ENCODE measurements at regions not wholly inside any gene's neighbourhood (a gene's known extent, or its start where the extent isn't known, plus 50 kb on each side); places are given as distances from the start of the nearest gene placed in this dataset.
A peak's percentile ranks its signal among the peaks of the same experiment; 100 is the strongest.

- TF ChIP-seq TFE3 (CRISPR knock-in tag; IDR thresholded peaks at IDR 0.05) (no peak), CBX2 (IDR thresholded peaks at IDR 0.05; ENCODE audit: insufficient read depth, low read length, poor library complexity, severe bottlenecking) (no peak), ATF7 (IDR thresholded peaks at IDR 0.05) (no peak), TAF9B (IDR thresholded peaks at IDR 0.05; ENCODE audit: partially characterized antibody) (no peak), ZNF12 (CRISPR knock-in tag; IDR thresholded peaks at IDR 0.05) (no peak), NBN (IDR thresholded peaks at IDR 0.05; ENCODE audit: low read depth) (no peak)
Observed at GRCh38 chr17:77451245-77451893, 310.6 kb downstream of the SEC14L1 start (continued).

DNA sequence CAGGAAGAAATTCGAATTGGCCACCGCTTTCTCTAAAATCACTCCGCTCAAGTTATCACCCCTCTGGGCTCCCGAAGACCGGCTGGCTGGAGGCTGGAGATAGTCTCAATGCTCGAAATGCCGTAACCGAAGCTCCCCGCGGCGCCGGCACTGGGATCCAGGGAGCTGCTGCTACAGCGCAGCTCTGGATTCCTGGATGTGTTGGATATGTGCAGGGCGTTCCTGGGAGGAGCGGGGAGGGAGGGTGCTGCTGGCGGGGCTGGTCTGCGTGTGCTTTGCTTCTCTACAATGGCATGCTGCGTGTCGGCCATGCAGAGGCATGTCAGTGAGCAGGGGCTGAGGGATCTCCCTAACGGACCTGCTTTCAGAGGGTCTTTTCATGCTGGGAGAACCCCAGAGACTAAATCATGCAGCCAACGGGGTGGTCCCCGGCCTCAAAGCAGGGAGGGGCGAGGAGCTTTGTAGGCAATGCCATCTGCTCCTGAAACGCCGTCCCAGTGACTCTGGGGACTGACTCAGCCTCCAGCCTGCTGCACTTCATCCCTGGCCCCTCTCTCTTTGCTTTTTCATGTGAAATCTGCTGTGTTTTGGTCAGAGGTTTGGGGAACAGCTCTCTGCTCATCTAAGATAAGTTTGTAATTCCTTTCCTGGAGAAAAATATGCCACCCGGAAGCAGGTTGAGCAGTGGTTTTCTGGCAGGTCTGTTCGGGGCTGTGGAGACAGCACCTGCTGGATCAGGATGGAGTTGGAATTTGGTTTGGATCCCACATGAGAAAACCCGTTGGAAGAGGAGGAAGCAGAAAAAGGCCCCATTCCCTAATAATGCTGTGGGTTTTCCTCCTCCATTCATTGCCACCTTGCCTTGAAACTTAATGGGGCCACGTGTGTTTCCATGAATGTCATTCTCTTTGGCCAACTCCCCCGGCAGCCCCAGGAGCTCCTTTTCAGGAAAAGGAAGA lies 311.4 kb downstream of the SEC14L1 start:
- ChIA-PET POLR2A (interaction anchor here (1.0 to 3.0 kb wide), 3 partner anchors 12 to 284 kb away, joined by 3 to 11 read pairs (median 5); no protein-coding TSS in a partner anchor), CTCF (ENCODE audit: low intra/inter-chr PET ratio) (no interaction called here)
- in situ Hi-C loops (cut with MboI) (no loop called here), intact Hi-C loops (cut with micrococcal nuclease) (no loop called here)
- Histone ChIP-seq H3K27me3 (ENCODE audit: control insufficient read depth in 2 of 2, insufficient read depth in 2 of 2, low read length in 2 of 2) (no peaks in the 10 kb centered on the region), H3K4me1 (replicated peaks in 1 of 2; ENCODE audit: control insufficient read depth in 2 of 2, insufficient read depth in 2 of 2, low read length in 2 of 2) (peaks cover 54 to 76% of the 10 kb centered on the region in 2 experiments), H3K4me3 (peak overlapping the region; percentile 41), H2AFZ (ENCODE audit: low read depth, low read length) (peak overlapping the region; percentile 59; the same call in 1 of the 2 replicates), H3K9me1 (ENCODE audit: control insufficient read depth, insufficient read depth, low read length) (no peaks in the 10 kb centered on the region), H3K36me3 (ENCODE audit: control insufficient read depth, insufficient read depth, low read length) (peaks cover 5% of the 10 kb centered on the region; the same call in 2 of the 3 replicates), H3K27ac (ENCODE audit: extremely low read depth, low read depth, low read length) (peak overlapping the region; percentile 71), H4K20me1 (replicated peaks; ENCODE audit: control insufficient read depth, insufficient read depth, low read length) (peaks cover 8% of the 10 kb centered on the region; the same call in 1 of the 2 replicates), H3K4me2 (ENCODE audit: insufficient read depth, low read length) (peak overlapping the region; percentile 78), H3K9ac (ENCODE audit: insufficient read depth in 1 of 2, low read depth in 2 of 2, low read length in 2 of 2) (peak overlapping the region; percentile 57 to 92), H3K9me3 (replicated peaks; ENCODE audit: control insufficient read depth, insufficient read depth, low read depth, low read length) (no peaks in the 10 kb centered on the region), H3K79me2 (ENCODE audit: control insufficient read depth, insufficient read depth, low read length) (peaks cover 85% of the 10 kb centered on the region)
- DNase-seq (ENCODE audit: extremely low read depth in 1 of 4, low spot score in 3 of 4) (peak in 2 of 4 experiments; percentile 45 to 57), ATAC-seq (peak; percentile 5), FAIRE-seq (no peak)
- 6% methylated on average over 30 of the region's 30 CpGs for WGBS (ENCODE audit: insufficient coverage, low coverage, missing lambda C conversion rate)
- TSS peak; percentile 37 for BruUV-seq (replicated peaks)
- no peak for TF ChIP-seq NFRKB (IDR thresholded peaks at IDR 0.05; ENCODE audit: low read depth)
- 0 out of 4 replicates have a peak, but pooled peaks of 1 of the 2 experiments have one; percentile 46 for TF ChIP-seq UBTF (IDR thresholded peaks at IDR 0.05; ENCODE audit: borderline replicate concordance in 1 of 2, low read depth in 2 of 2, low read length in 2 of 2)
- TF ChIP-seq E2F6 (IDR thresholded peaks at IDR 0.05; ENCODE audit: borderline replicate concordance in 1 of 2, extremely low read depth in 1 of 2, insufficient read depth in 1 of 2, insufficient read length in 1 of 2, low read depth in 1 of 2, low read length in 1 of 2, poor library complexity in 1 of 2, severe bottlenecking in 1 of 2) = peak in 1 of 2 experiments; percentile 16
- peak in 1 of 2 experiments; percentile 34; a peak in 1 of 4 replicates for TF ChIP-seq MAZ (CRISPR knock-in tag; conservative IDR thresholded peaks at IDR 0.05 in 1 of 2, IDR thresholded peaks at IDR 0.05 in 1 of 2)
